ENCODE measurements at regions not wholly inside any gene's neighbourhood (a gene's known extent, or its start where the extent isn't known, plus 50 kb on each side); places are given as distances from the start of the nearest gene placed in this dataset.

GRCh38 chr7:81616951-81617350 lies 152.9 kb downstream of the HGF start:
- TF ChIP-seq MAX (IDR thresholded peaks at IDR 0.05; ENCODE audit: insufficient read depth, insufficient read length) (no peak), CTCF (IDR thresholded peaks at IDR 0.05; ENCODE audit: extremely low read depth in 1 of 2, insufficient read depth in 1 of 2, low read depth in 1 of 2, low read length in 2 of 2) (no peak), GATA2 (IDR thresholded peaks at IDR 0.05; ENCODE audit: insufficient read depth, insufficient read length, low read depth, low read length) (no peak), POLR2AphosphoS5 (IDR thresholded peaks at IDR 0.05; ENCODE audit: insufficient read depth, low read depth, low read length) (no peak), POLR2A (IDR thresholded peaks at IDR 0.05; ENCODE audit: low read depth, low read length) (no peak)
